GM12891 (cell line): ENCODE measurements at regions not wholly inside any gene's neighbourhood (a gene's known extent, or its start where the extent isn't known, plus 50 kb on each side); places are given as distances from the start of the nearest gene placed in this dataset.

Experiments
- DNase-seq: peaks from one replicate; pipeline ENCODE4 v3.0.0; 2011; ENCODE audit warnings: low spot score; ENCODE audit not compliant: insufficient read length
- FAIRE-seq: peaks from 2 replicates; lab custom pipeline; 2011; peaks lifted over from hg19 to GRCh38; lab: Jason Lieb, UNC
- PAX5 ChIP-seq: IDR thresholded peaks from 2 replicates; pipeline ENCODE4 v1.6.1; 2011; ENCODE audit warnings: low read length, moderate library complexity, mild to moderate bottlenecking; ENCODE audit not compliant: insufficient read depth, severe bottlenecking
- POLR2A ChIP-seq: IDR thresholded peaks from 2 replicates; pipeline ENCODE4 v1.6.1; 2011; ENCODE audit warnings: low read depth, low read length, control low read depth
- POLR2AphosphoS5 ChIP-seq: IDR thresholded peaks from 2 replicates; pipeline ENCODE4 v1.6.1; 2011; ENCODE audit warnings: low read depth, low read length, control low read depth
- POU2F2 ChIP-seq: IDR thresholded peaks from 2 replicates; pipeline ENCODE4 v1.6.1; 2011; ENCODE audit warnings: low read depth, mild to moderate bottlenecking, control low read depth, low read length, moderate library complexity
- SPI1 ChIP-seq: IDR thresholded peaks from 2 replicates; pipeline ENCODE4 v1.6.1; 2011; ENCODE audit warnings: low read depth, low read length, control low read depth
- TAF1 ChIP-seq: IDR thresholded peaks from 2 replicates; pipeline ENCODE4 v1.6.1; 2011; ENCODE audit warnings: low read depth, low read length, control low read depth

DNA sequence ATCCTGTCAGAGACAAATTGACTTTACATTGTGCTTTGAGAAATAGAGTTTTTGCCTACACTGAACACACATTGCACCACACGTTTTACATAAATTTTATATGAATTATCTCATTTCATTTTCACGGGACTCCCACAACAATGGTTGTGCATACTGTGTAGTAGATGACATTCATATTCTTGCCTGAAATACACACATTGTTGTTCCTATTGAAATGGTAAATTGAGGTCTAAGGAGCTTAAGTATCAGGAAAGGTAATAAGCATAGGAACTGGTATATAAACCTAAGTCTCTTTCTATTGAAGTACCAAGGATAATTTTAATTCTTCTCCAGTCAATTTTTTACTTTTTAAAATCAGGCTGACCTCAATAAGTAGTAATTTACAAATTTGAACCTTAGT is 473.7 kb upstream of the DEPDC1 start:
- FAIRE-seq (no peak), DNase-seq (no peak)
- TF ChIP-seq SPI1 (no peak), PAX5 (no peak), POU2F2 (no peak), POLR2AphosphoS5 (no peak), TAF1 (no peak), POLR2A (no peak)

DNA sequence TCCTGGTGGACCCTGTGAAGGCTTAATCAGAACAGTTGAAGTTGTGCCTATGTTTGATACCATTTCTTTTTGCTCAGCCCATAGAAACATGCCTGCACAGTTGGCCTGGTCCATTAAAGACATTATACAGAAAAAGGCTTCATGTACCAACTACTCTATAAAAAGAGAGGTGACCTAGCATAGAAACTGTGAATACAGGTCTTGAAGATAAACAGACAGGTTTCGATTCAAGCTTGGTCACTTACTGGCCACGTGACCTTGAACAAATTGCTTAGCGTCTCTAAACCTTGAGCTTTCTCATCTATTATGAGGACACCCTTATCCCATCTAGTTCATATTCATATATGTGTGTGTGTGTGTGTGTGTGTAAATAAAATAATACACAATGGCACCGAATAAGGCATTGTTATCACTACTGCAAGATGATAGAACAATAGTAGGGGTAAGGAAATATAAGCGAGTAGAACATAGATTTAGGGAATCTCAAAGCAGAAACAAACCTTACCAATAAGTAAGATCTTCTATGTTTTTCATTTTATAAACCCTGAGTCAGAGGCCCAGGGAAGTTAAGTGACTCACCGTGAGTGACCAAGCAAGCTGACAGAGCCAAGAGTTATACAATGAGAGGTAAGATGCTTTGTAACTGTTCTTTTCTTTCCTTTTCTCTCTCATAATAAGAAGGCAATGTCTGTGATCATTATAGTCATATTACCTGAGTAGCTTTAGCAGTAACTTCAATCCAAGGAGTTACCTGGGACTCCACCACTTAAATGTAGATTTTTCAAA is 476.8 kb upstream of the DEPDC1 start:
- no peak for TF ChIP-seq PAX5
- TF ChIP-seq TAF1, result no peak
- no peak for TF ChIP-seq POLR2A
- TF ChIP-seq SPI1, result no peak
- TF ChIP-seq POU2F2, result no peak
- no peak for TF ChIP-seq POLR2AphosphoS5
- no peak for DNase-seq

DNA sequence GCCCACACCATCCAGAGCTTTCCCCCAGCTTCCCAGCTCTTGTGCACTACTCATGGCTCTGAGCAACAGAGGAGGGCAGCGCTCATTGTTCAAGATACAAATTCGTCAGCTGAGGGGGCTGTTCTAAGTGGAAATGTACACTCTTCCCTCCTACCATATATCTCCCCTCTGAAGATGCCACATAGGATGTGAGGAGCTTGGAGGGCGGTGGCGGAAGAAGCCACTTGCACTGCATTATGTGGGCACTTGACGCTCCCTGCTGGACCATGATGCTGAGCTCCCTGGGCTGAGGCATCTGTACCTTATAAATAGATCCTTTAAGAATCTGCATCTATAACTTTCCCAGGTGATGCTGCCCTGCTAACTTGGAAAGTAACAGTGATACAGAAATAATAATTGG is 477.6 kb upstream of the DEPDC1 start:
- no peak for TF ChIP-seq POU2F2
- TF ChIP-seq POLR2AphosphoS5, result no peak
- TF ChIP-seq POLR2A, result no peak
- no peak for TF ChIP-seq SPI1
- TF ChIP-seq PAX5, result no peak
- TF ChIP-seq TAF1, result no peak
- no peak for FAIRE-seq
- DNase-seq, result no peak

More for the DNA sequence above, 476.8 kb upstream of the DEPDC1 start:
- FAIRE-seq, result no peak

DNA sequence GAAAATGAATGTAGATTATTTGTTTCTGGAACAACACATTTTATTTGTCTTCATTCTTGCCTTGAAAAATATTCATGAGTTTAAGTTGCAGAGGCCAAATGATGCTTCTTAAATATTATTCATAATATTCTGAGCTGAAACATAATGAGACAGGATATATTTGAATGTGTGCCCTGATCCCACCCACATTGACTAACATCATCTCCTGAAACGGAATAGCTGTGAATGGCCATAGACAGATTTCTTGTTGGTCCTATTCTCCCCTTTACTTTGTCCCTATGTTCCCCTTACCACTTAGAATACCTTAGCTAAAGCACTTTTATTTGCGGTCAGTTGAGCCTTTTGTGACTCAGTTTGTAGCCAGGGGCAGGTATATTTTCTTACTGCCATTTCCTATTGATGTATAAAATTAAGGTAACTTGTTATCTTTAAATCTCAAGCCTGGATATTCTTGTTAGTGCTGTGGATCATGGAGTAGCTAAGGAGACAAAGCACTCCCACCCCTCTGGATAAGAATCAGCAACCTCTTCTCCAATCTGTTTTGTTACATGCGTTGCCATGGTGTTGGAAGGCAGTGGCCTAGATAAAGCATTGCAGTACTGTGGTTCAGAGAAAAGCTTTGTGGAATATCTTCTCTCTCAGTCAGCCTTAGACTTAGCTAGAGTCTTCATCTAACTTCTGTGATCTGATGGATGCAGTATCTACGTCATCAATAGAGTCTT is 478.5 kb upstream of the DEPDC1 start:
- no peak for DNase-seq
- TF ChIP-seq PAX5 (no peak), TAF1 (no peak), POU2F2 (no peak), POLR2AphosphoS5 (no peak), POLR2A (no peak), SPI1 (no peak)

DNA sequence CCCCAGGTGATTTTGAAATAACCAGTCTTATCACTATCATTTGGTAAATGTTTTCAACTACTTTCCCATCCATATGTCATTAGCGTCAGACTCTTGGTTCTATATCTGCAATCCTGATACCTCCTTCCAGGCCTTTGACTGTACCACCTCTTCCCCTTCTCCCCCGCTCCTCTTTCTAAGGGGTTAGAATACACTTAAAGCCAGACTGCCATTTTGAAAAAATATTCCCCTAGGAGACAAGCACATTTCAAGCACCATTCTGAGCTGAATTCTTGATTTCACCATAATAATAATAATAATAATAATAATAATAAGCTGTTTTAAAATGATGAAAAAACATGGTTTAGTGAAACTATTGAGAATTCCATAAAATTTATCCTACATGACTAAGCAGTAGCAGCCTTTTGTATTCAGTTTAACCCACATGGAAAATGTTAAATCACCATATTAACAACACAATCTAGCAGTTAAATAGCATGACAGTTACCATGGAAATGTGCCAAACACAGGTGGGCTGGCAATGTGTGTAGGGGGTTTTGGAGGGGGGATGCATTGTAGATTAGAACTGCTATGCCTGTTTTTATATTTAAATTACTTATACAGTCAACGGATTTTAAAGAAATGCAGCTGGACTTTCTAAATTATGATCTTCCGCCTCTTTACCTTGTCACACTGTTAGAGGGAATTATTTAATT is 480.2 kb upstream of the DEPDC1 start:
- DNase-seq (no peak), FAIRE-seq (no peak)

More for the DNA sequence above, 478.5 kb upstream of the DEPDC1 start:
- FAIRE-seq, result no peak

DNA sequence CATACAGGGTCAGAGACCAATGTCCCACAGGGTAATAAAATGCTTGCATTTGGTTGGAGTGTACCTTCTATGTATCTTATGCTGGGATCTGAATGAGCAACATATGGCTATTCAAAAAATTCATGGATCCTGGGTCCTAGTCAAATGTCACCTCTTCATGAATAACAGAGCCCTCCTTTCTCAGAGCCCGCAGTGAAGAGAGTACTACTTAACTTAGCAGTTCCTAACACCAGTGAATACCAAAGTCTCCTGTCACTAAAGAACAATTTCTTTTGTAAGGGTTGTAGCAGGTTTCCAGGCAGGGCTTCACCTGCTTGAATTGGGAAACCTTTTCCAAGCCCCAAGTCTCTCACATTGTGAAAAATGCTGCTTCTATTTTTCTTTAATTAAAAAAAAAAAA is 483.0 kb upstream of the DEPDC1 start:
- DNase-seq (no peak), FAIRE-seq (no peak)
- TF ChIP-seq PAX5 (no peak), POU2F2 (no peak), POLR2AphosphoS5 (no peak), SPI1 (no peak), POLR2A (no peak), TAF1 (no peak)

More for the DNA sequence above, 480.2 kb upstream of the DEPDC1 start:
- TF ChIP-seq TAF1, result no peak
- no peak for TF ChIP-seq SPI1
- no peak for TF ChIP-seq POU2F2
- no peak for TF ChIP-seq POLR2A
- no peak for TF ChIP-seq PAX5
- TF ChIP-seq POLR2AphosphoS5, result no peak

DNA sequence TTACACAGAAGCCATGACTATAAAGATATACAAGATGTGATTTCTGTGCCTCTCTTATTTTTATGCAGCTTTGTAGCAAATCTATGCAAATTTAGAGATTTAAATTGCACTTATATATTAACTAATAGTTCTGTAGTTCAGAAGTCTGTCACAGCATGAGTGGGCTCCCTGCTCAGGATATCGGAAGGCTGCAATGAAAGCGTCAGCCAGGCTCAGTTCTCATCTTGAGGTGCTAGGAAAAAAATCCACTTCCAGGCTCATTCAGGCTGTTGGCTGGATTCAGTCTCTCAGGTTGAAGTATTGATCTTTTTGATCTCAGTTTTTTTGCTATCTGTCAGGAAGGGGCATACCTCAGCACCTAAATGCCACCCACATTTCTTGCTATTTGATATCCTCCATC is 487.4 kb upstream of the DEPDC1 start:
- no peak for FAIRE-seq
- no peak for TF ChIP-seq POU2F2
- TF ChIP-seq TAF1, result no peak
- TF ChIP-seq POLR2A, result no peak
- TF ChIP-seq PAX5, result no peak
- TF ChIP-seq POLR2AphosphoS5, result no peak
- no peak for TF ChIP-seq SPI1
- no peak for DNase-seq

DNA sequence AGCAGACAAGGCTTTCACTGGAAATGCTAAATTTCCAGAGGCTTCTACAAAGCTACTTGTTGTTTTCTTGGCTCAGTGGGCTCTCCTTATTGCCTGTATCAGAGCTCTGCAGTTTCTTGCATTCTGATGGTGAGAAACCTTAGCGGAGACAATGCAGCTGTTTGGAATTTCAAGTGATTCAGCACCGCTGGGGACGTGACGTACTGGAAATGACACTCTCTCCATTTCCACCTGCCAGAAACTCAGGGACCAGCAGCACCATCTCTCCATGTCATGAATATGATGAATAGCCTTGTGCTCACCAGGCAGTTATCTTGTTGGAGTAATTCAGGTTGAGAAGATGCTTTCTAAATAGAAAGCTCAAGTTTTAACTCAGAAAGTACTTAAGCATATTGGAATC is 497.2 kb upstream of the DEPDC1 start:
- DNase-seq (no peak), FAIRE-seq (no peak)
- TF ChIP-seq POLR2A (no peak), TAF1 (no peak), SPI1 (no peak), PAX5 (no peak)

DNA sequence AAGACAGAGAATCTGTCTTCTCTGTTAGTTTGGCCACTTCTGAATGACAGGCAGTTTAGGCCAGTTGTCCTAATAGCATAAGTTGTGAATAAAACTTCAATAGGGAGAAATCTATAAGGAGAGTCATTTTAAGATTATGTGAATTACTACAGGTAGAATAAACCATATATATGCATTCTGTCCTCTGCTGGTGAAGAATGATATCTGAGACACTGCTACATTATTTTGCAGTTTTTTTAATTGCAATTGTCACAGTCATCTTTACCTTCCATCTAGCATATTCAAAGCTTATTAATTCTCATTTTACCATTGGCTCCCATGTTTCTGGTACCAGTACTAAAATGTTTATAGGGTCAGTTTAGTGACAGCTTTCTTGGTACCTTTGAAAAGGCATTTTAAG is 519.6 kb upstream of the DEPDC1 start:
- DNase-seq (no peak), FAIRE-seq (no peak)
- no peak for TF ChIP-seq PAX5
- no peak for TF ChIP-seq POU2F2
- no peak for TF ChIP-seq TAF1
- TF ChIP-seq SPI1, result no peak
